HCT116 (cell line): ENCODE measurements at regions not wholly inside any gene's neighbourhood (a gene's known extent, or its start where the extent isn't known, plus 50 kb on each side); places are given as distances from the start of the nearest gene placed in this dataset.
"Not testable (repeated sequence)": the region's sequence is repeated elsewhere in the genome, so short reads cannot be mapped to it uniquely, and the experiment has no call there.

Experiments used
- ATAC-seq: fragments of 200-7000 bp; cut with Tn5 transposase; 2 replicates; pipeline ENCODE4 v1.9.1; 2020; ENCODE audit warnings: mild to moderate bottlenecking, moderate library complexity
- BruUV-seq: library from RNA; stranded (reverse); fragments of 400-500 nt; replicated peaks from 2 replicates; lab custom pipeline; 2021; lab: Mats Ljungman, UMichigan
- CTCF ChIA-PET: fragments of 300-600 bp; sonication (Branson Sonifier 250); formaldehyde crosslinking; loops from one replicate; lab custom pipeline; 2021; ENCODE audit warnings: antibody characterized with exemption; lab: Charles Lee
- POLR2A ChIA-PET: fragments of 300-600, 350-600 bp; sonication (Branson Sonifier 250); formaldehyde crosslinking; loops from one replicate; lab custom pipeline; 2021; ENCODE audit warnings: antibody characterized with exemption; lab: Charles Lee
- RAD21 ChIA-PET, 2 experiments: fragments of 300-600 bp; sonication (Branson Sonifier 250); formaldehyde crosslinking; loops; one replicate each; lab custom pipeline; 2023; ENCODE audit warnings: low total read pairs in 2 of 2; ENCODE audit not compliant: uncharacterized antibody in 2 of 2, unreplicated experiment in 2 of 2, low non-redundant PET in 1 of 2; lab: Charles Lee
- DNase-seq: peaks from one replicate; pipeline ENCODE4 v3.0.0-alpha.2; 2010; ENCODE audit warnings: low read depth, low spot score
- H2AFZ ChIP-seq: fragments of 200-600 bp; shearing (Covaris generic), sonication (generic); 2 replicates; pipeline ENCODE4 v1.6.1; 2017; ENCODE audit warnings: low read depth, mixed run types, mixed read lengths, antibody characterized with exemption, low read length; ENCODE audit not compliant: poor library complexity, severe bottlenecking
- H3K27ac ChIP-seq: 2 replicates; pipeline ENCODE4 v1.5.1; 2012; ENCODE audit warnings: low read depth, low read length
- H3K27me3 ChIP-seq: fragments of 200-600 bp; sonication (generic); 2 replicates; pipeline ENCODE4 v1.6.1; 2016; ENCODE audit warnings: mixed run types, low read length, mixed read lengths; ENCODE audit not compliant: insufficient read depth
- H3K36me3 ChIP-seq, 2 experiments: fragments of 200-500 bp in 1 of 2; fragments of 200-600 bp in 1 of 2; sonication (Bioruptor generic) in 1 of 2; sonication (generic) in 1 of 2; 2 replicates each; pipeline versions ENCODE4 v1.5.1 to v1.6.1; 2014 to 2016; ENCODE audit warnings: low read length in 2 of 2, inconsistent platforms in 1 of 2, mixed read lengths in 1 of 2, mixed run types in 1 of 2; ENCODE audit not compliant: insufficient read depth in 2 of 2, control insufficient read depth in 1 of 2
- H3K4me1 ChIP-seq, 2 experiments: fragments of 200-600 bp in 1 of 2; sonication (generic) in 1 of 2; 2 replicates each; pipeline versions ENCODE4 v1.5.1 to v1.6.1; 2012 to 2017; ENCODE audit warnings: low read length in 2 of 2, inconsistent platforms in 1 of 2, mild to moderate bottlenecking in 1 of 2, mixed read lengths in 1 of 2, mixed run types in 1 of 2, moderate library complexity in 1 of 2; ENCODE audit not compliant: insufficient read depth in 2 of 2, control insufficient read depth in 1 of 2
- H3K4me2 ChIP-seq: fragments of 200-600 bp; sonication (generic); 2 replicates; pipeline ENCODE4 v1.6.1; 2017; ENCODE audit warnings: mixed run types, low read length, mixed read lengths
- H3K4me3 ChIP-seq, 2 experiments: fragments of 200-600 bp in 1 of 2; sonication (generic) in 1 of 2; replicated peaks in 1 of 2; 2 replicates each; pipeline ENCODE4 v1.5.1; 2011 to 2016; ENCODE audit warnings: low read length in 2 of 2, control low read depth in 1 of 2, low read depth in 1 of 2, mild to moderate bottlenecking in 1 of 2, mixed read lengths in 1 of 2, mixed run types in 1 of 2
- H3K79me2 ChIP-seq: fragments of 200-600 bp; sonication (generic); 2 replicates; pipeline ENCODE4 v1.6.1; 2017; ENCODE audit warnings: mild to moderate bottlenecking, mixed run types, low read length, moderate library complexity, mixed read lengths; ENCODE audit not compliant: insufficient read depth
- H3K9ac ChIP-seq: fragments of 200-600 bp; sonication (generic); 2 replicates; pipeline ENCODE4 v1.6.1; 2016; ENCODE audit warnings: low read length, mixed read lengths
- H3K9me2 ChIP-seq: fragments of 200-600 bp; sonication (generic), shearing (Covaris generic); 2 replicates; pipeline ENCODE4 v1.6.1; 2017; ENCODE audit warnings: mixed run types, mild to moderate bottlenecking, moderate library complexity; ENCODE audit not compliant: insufficient read depth
- H3K9me3 ChIP-seq, 2 experiments: fragments of 200-500 bp in 1 of 2; fragments of 200-600 bp in 1 of 2; sonication (Bioruptor generic) in 1 of 2; sonication (generic) in 1 of 2; 2 replicates each; pipeline ENCODE4 v1.6.1; 2014 to 2017; ENCODE audit warnings: low read length in 2 of 2, mixed read lengths in 2 of 2, inconsistent platforms in 1 of 2, low read depth in 1 of 2, mild to moderate bottlenecking in 1 of 2, mixed run types in 1 of 2, moderate library complexity in 1 of 2; ENCODE audit not compliant: control insufficient read depth in 1 of 2, insufficient read depth in 1 of 2
- H4K20me1 ChIP-seq: fragments of 200-600 bp; sonication (generic), shearing (Covaris generic); 2 replicates; pipeline ENCODE4 v1.6.1; 2017; ENCODE audit warnings: mixed run types, mild to moderate bottlenecking, moderate library complexity; ENCODE audit not compliant: insufficient read depth
- CBX3 ChIP-seq: IDR thresholded peaks from 2 replicates; pipeline ENCODE4 v1.6.1; 2012; ENCODE audit warnings: low read depth
- ELF1 ChIP-seq: IDR thresholded peaks from 2 replicates; pipeline ENCODE4 v1.6.1; 2012; ENCODE audit warnings: low read depth, borderline replicate concordance
- EZH2 ChIP-seq: fragments of 200-600 bp; sonication (generic); IDR thresholded peaks from 2 replicates; pipeline ENCODE4 v1.6.1; 2017; ENCODE audit warnings: antibody characterized with exemption, mixed run types
- FOSL1 ChIP-seq: IDR thresholded peaks from 2 replicates; pipeline ENCODE4 v1.6.1; 2012; ENCODE audit warnings: low read depth
- POLR2AphosphoS5 ChIP-seq: IDR thresholded peaks from 2 replicates; pipeline ENCODE4 v1.6.1; 2011; ENCODE audit warnings: mild to moderate bottlenecking, low read depth, low read length, moderate library complexity
- RAD21 ChIP-seq: IDR thresholded peaks from 2 replicates; pipeline ENCODE4 v1.6.1; 2012; ENCODE audit warnings: low read depth, mild to moderate bottlenecking
- SIN3A ChIP-seq: IDR thresholded peaks from 2 replicates; pipeline ENCODE4 v1.6.1; 2012; ENCODE audit warnings: low read depth
- SP1 ChIP-seq: IDR thresholded peaks from 2 replicates; pipeline ENCODE4 v1.6.1; 2012; ENCODE audit warnings: low read depth
- SRF ChIP-seq: IDR thresholded peaks from 2 replicates; pipeline ENCODE4 v1.6.1; 2012; ENCODE audit warnings: low read depth
- ZNF274 ChIP-seq: fragments of 200-500 bp; sonication (Bioruptor generic); IDR thresholded peaks from 2 replicates; pipeline ENCODE4 v1.6.1; 2014; ENCODE audit warnings: mild to moderate bottlenecking, low read depth, low read length, inconsistent platforms
- intact Hi-C: fragments of 100-400 bp; cut with micrococcal nuclease; formaldehyde crosslinking; loops from 2 replicates; pipeline ENCODE4 v1.10.0; 2022
- TF ChIP-seq, protein P1 (sequence below): IDR thresholded peaks from 2 replicates; pipeline ENCODE4 v1.6.1; 2011; ENCODE audit warnings: mild to moderate bottlenecking, low read length, moderate library complexity; ENCODE audit not compliant: insufficient replicate concordance; ENCODE audit errors: extremely low read depth
- TF ChIP-seq, protein P2 (sequence below), 3 experiments: fragments of 200-600 bp in 1 of 3; sonication (generic) in 1 of 3; IDR thresholded peaks in 2 of 3; conservative IDR thresholded peaks in 1 of 3; 2 replicates each; pipeline ENCODE4 v1.5.1; 2012 to 2017; ENCODE audit warnings: low read depth in 2 of 3, low read length in 2 of 3, antibody characterized with exemption in 1 of 3, borderline replicate concordance in 1 of 3, control low read depth in 1 of 3, mild to moderate bottlenecking in 1 of 3, mixed read lengths in 1 of 3, mixed run types in 1 of 3, moderate library complexity in 1 of 3; ENCODE audit not compliant: insufficient read depth in 1 of 3
- TF ChIP-seq, protein P3 (sequence below): IDR thresholded peaks from 2 replicates; pipeline ENCODE4 v1.6.1; 2012

DNA sequence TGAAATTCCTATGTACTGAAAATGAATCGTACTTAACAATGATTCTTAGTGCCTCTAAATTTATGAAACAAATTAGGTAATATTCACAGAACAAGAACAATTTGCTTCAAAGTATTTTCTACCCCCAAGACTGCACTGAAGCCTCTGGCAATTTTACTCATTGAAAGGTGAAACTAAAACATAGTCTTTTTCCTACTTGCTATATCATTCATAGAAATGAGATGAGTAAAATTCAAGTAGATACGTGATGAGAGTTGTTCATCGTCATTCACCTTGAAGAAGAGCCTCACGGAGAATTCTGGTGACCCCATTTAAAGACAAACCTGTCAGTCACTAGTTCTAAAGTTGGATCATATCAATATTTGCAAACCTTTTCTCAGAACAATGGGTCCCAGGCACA lies 226.5 kb downstream of the ANKRD36B start:
- H3K9me3 ChIP-seq, H3K9ac ChIP-seq, H3K4me3 ChIP-seq, H4K20me1 ChIP-seq, H3K9me2 ChIP-seq, DNase-seq, POLR2A ChIA-PET, H3K4me2 ChIP-seq, BruUV-seq, ATAC-seq, H3K4me1 ChIP-seq, H3K27ac ChIP-seq, H3K36me3 ChIP-seq, RAD21 ChIA-PET, H3K27me3 ChIP-seq, CTCF ChIA-PET, H3K79me2 ChIP-seq, intact Hi-C loops, H2AFZ ChIP-seq: not testable (repeated sequence)

DNA sequence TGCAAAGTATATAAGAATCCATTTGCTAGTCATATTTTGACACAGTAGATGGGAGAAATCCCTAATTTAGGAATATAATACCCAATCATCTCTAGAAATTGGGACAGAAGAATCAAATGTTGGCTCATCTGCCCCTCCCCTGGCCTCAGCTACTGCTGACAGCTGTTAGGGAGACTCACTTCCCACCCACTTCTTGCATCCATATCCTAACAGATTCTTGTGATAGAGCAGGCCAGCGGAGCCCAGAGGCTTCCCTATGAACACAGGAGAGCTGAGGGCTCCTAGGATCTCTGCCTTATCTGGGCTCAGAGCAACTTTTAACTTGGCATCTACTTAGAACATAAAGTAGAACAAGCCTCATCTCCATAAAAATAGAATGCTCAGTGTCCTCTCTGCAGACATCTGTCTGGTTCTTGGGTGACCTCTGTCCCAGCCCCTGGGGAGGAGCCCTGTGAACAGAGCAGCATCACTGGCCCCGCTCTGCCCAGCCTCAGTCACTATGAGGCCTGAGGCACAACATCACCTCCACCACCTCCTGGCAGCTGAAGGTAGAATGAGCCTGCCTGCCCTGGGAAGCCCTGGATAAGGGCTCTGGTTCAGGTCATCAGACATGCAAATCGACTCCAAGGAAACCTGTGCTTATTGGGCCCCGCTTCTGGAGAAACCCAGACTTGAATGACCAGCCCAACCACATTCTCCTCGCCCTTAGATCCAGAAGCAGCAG lies 229.7 kb downstream of the ANKRD36B start:
- Histone ChIP-seq H3K79me2 (no peaks in the 10 kb centered on the region), H2AFZ (no peak overlapping the region), H3K27ac (no peak overlapping the region), H3K27me3 (peaks cover 39% of the 10 kb centered on the region), H4K20me1 (no peaks in the 10 kb centered on the region), H3K9me2 (no peaks in the 10 kb centered on the region), H3K9ac (no peak overlapping the region), H3K4me2 (no peak overlapping the region), H3K4me1 (no peaks in the 10 kb centered on the region), H3K4me3 (no peak overlapping the region), H3K9me3 (no peaks in the 10 kb centered on the region), H3K36me3 (no peaks in the 10 kb centered on the region)
- ChIA-PET POLR2A (no interaction called here), CTCF (no interaction called here), RAD21 (no interaction called here)
- intact Hi-C loops: no loop called here
- no peak for TF ChIP-seq ELF1
- TF ChIP-seq ZNF274: no peak
- TF ChIP-seq SIN3A: no peak
- no peak for TF ChIP-seq CBX3
- TF ChIP-seq, protein P1, sequence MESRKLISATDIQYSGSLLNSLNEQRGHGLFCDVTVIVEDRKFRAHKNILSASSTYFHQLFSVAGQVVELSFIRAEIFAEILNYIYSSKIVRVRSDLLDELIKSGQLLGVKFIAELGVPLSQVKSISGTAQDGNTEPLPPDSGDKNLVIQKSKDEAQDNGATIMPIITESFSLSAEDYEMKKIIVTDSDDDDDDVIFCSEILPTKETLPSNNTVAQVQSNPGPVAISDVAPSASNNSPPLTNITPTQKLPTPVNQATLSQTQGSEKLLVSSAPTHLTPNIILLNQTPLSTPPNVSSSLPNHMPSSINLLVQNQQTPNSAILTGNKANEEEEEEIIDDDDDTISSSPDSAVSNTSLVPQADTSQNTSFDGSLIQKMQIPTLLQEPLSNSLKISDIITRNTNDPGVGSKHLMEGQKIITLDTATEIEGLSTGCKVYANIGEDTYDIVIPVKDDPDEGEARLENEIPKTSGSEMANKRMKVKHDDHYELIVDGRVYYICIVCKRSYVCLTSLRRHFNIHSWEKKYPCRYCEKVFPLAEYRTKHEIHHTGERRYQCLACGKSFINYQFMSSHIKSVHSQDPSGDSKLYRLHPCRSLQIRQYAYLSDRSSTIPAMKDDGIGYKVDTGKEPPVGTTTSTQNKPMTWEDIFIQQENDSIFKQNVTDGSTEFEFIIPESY: no peak
- no peak for TF ChIP-seq RAD21
- TF ChIP-seq POLR2AphosphoS5: no peak
- TF ChIP-seq, protein P2, sequence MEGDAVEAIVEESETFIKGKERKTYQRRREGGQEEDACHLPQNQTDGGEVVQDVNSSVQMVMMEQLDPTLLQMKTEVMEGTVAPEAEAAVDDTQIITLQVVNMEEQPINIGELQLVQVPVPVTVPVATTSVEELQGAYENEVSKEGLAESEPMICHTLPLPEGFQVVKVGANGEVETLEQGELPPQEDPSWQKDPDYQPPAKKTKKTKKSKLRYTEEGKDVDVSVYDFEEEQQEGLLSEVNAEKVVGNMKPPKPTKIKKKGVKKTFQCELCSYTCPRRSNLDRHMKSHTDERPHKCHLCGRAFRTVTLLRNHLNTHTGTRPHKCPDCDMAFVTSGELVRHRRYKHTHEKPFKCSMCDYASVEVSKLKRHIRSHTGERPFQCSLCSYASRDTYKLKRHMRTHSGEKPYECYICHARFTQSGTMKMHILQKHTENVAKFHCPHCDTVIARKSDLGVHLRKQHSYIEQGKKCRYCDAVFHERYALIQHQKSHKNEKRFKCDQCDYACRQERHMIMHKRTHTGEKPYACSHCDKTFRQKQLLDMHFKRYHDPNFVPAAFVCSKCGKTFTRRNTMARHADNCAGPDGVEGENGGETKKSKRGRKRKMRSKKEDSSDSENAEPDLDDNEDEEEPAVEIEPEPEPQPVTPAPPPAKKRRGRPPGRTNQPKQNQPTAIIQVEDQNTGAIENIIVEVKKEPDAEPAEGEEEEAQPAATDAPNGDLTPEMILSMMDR (IDR thresholded peaks at IDR 0.05 in 2 of 3, conservative IDR thresholded peaks at IDR 0.05 in 1 of 3; ENCODE audit: borderline replicate concordance in 1 of 3, insufficient read depth in 1 of 3, low read depth in 2 of 3, low read length in 2 of 3): no peak
- no peak for TF ChIP-seq SP1
- TF ChIP-seq EZH2: no peak
- no peak for TF ChIP-seq SRF
- TF ChIP-seq, protein P3, sequence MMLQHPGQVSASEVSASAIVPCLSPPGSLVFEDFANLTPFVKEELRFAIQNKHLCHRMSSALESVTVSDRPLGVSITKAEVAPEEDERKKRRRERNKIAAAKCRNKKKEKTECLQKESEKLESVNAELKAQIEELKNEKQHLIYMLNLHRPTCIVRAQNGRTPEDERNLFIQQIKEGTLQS: no peak
- no peak for TF ChIP-seq FOSL1
- ATAC-seq: 0 out of 2 replicates have a peak, but pooled peaks have one; percentile 32
- BruUV-seq: no TSS peak
- DNase-seq: no peak
